Effector memory CD8-positive, alpha-beta T cell (primary cell): ENCODE measurements at regions not wholly inside any gene's neighbourhood (a gene's known extent, or its start where the extent isn't known, plus 50 kb on each side); places are given as distances from the start of the nearest gene placed in this dataset.

Experiments
- ATAC-seq: fragments of 150-1000 bp; cut with Tn5 transposase; replicated peaks from 2 replicates; pipeline ENCODE4 v1.10.0; 2021; ENCODE audit warnings: mild to moderate bottlenecking, moderate library complexity
- DNase-seq, 3 experiments: peaks; one replicate each; pipeline ENCODE4 v3.0.0; 2021
- H3K27ac Mint-ChIP-seq, 2 donors: one replicate each; pipeline ENCODE4 v1.8.0; 2022; ENCODE audit warnings: mild to moderate bottlenecking in 2 of 2, mixed read lengths in 2 of 2, moderate library complexity in 2 of 2
- H3K27me3 Mint-ChIP-seq, 2 donors: one replicate each; pipeline ENCODE4 v1.8.0; 2022; ENCODE audit warnings: mixed read lengths in 2 of 2
- H3K36me3 Mint-ChIP-seq: one replicate; pipeline ENCODE4 v1.8.0; 2022; ENCODE audit warnings: mild to moderate bottlenecking, moderate library complexity, mixed read lengths; ENCODE audit not compliant: insufficient read depth
- H3K4me1 Mint-ChIP-seq, 2 donors: one replicate each; pipeline ENCODE4 v1.8.0; 2022; ENCODE audit warnings: low read depth in 2 of 2, mixed read lengths in 2 of 2
- H3K4me3 Mint-ChIP-seq, 2 donors: one replicate each; pipeline ENCODE4 v1.8.0; 2022; ENCODE audit warnings: mild to moderate bottlenecking in 2 of 2, mixed read lengths in 2 of 2, moderate library complexity in 2 of 2
- H3K9me3 Mint-ChIP-seq, 2 donors: one replicate each; pipeline ENCODE4 v1.8.0; 2022; ENCODE audit warnings: mixed read lengths in 2 of 2

- no peak overlapping the region for H3K4me3 Mint-ChIP-seq
- no peak for DNase-seq
- H3K27me3 Mint-ChIP-seq: peaks cover 2 to 14% of the 10 kb centered on the region in 2 donors
- H3K4me1 Mint-ChIP-seq: no peaks in the 10 kb centered on the region
- ATAC-seq: no peak
- H3K36me3 Mint-ChIP-seq: peaks cover 2% of the 10 kb centered on the region
- H3K27ac Mint-ChIP-seq: no peak overlapping the region
- H3K9me3 Mint-ChIP-seq: peaks cover 0 to 8% of the 10 kb centered on the region in 2 donors
Observed at GRCh38 chr2:898319-898718, 52.3 kb upstream of the SNTG2 start.

- Mint-ChIP-seq H3K27ac (no peak overlapping the region), H3K36me3 (peaks cover 2% of the 10 kb centered on the region), H3K4me3 (no peak overlapping the region), H3K4me1 (no peaks in the 10 kb centered on the region), H3K9me3 (peaks cover 0 to 8% of the 10 kb centered on the region in 2 donors), H3K27me3 (peaks cover 7 to 20% of the 10 kb centered on the region in 2 donors)
- ATAC-seq (no peak), DNase-seq (no peak)
Observed at GRCh38 chr2:897091-897490, 53.6 kb upstream of the SNTG2 start.

- Mint-ChIP-seq H3K9me3 (peaks cover 0 to 8% of the 10 kb centered on the region in 2 donors), H3K36me3 (peaks cover 2% of the 10 kb centered on the region), H3K4me3 (no peak overlapping the region), H3K4me1 (no peaks in the 10 kb centered on the region), H3K27ac (no peak overlapping the region), H3K27me3 (peaks cover 23 to 47% of the 10 kb centered on the region in 2 donors)
- DNase-seq: no peak
- no peak for ATAC-seq
Observed at GRCh38 chr2:893311-893710, 57.3 kb upstream of the SNTG2 start.

- H3K4me3 Mint-ChIP-seq: no peak overlapping the region
- peaks cover 23 to 48% of the 10 kb centered on the region in 2 donors for H3K27me3 Mint-ChIP-seq
- ATAC-seq: no peak
- H3K4me1 Mint-ChIP-seq: no peaks in the 10 kb centered on the region
- H3K36me3 Mint-ChIP-seq: peaks cover 2% of the 10 kb centered on the region
- H3K9me3 Mint-ChIP-seq: peaks cover 0 to 8% of the 10 kb centered on the region in 2 donors
- no peak for DNase-seq
- H3K27ac Mint-ChIP-seq: no peak overlapping the region
Observed at GRCh38 chr2:892892-893291, 57.8 kb upstream of the SNTG2 start.

GRCh38 chr2:892401-892800, 58.2 kb upstream of the SNTG2 start:
- H3K9me3 Mint-ChIP-seq: peaks cover 0 to 6% of the 10 kb centered on the region in 2 donors
- DNase-seq (no peak), ATAC-seq (no peak)
- H3K4me1 Mint-ChIP-seq: no peaks in the 10 kb centered on the region
- peaks cover 6% of the 10 kb centered on the region for H3K36me3 Mint-ChIP-seq
- H3K27me3 Mint-ChIP-seq: peaks cover 23 to 52% of the 10 kb centered on the region in 2 donors
- H3K27ac Mint-ChIP-seq: no peak overlapping the region
- no peak overlapping the region for H3K4me3 Mint-ChIP-seq

GRCh38 chr2:891734-892133, 58.9 kb upstream of the SNTG2 start:
- Mint-ChIP-seq H3K9me3 (peaks cover 0 to 6% of the 10 kb centered on the region in 2 donors), H3K36me3 (peaks cover 6% of the 10 kb centered on the region), H3K27me3 (peaks cover 23 to 59% of the 10 kb centered on the region in 2 donors), H3K4me3 (no peak overlapping the region), H3K4me1 (no peaks in the 10 kb centered on the region), H3K27ac (no peak overlapping the region)
- ATAC-seq (no peak), DNase-seq (no peak)

- no peak for DNase-seq
- Mint-ChIP-seq H3K27ac (no peak overlapping the region), H3K4me1 (no peaks in the 10 kb centered on the region), H3K4me3 (no peak overlapping the region), H3K36me3 (peaks cover 6% of the 10 kb centered on the region), H3K9me3 (no peaks in the 10 kb centered on the region), H3K27me3 (peaks cover 23 to 69% of the 10 kb centered on the region in 2 donors)
- no peak for ATAC-seq
Observed at GRCh38 chr2:890791-891190, 59.9 kb upstream of the SNTG2 start.

- Mint-ChIP-seq H3K27me3 (peaks cover 23 to 74% of the 10 kb centered on the region in 2 donors), H3K4me1 (no peaks in the 10 kb centered on the region), H3K27ac (no peak overlapping the region)
Observed at GRCh38 chr2:890214-890613, 60.4 kb upstream of the SNTG2 start.

GRCh38 chr2:888906-889566, 61.6 kb upstream of the SNTG2 start:
- DNase-seq (no peak), ATAC-seq (no peak)
- H3K4me1 Mint-ChIP-seq: no peaks in the 10 kb centered on the region
- H3K27ac Mint-ChIP-seq: no peak overlapping the region
- no peaks in the 10 kb centered on the region for H3K9me3 Mint-ChIP-seq
- peaks cover 25 to 85% of the 10 kb centered on the region in 2 donors for H3K27me3 Mint-ChIP-seq
- H3K36me3 Mint-ChIP-seq: peaks cover 6% of the 10 kb centered on the region
- no peak overlapping the region for H3K4me3 Mint-ChIP-seq

More at GRCh38 chr2:890214-890613, 60.4 kb upstream of the SNTG2 start:
- DNase-seq (no peak), ATAC-seq (no peak)
- H3K4me3 Mint-ChIP-seq: no peak overlapping the region
- no peaks in the 10 kb centered on the region for H3K9me3 Mint-ChIP-seq
- H3K36me3 Mint-ChIP-seq: peaks cover 6% of the 10 kb centered on the region

GRCh38 chr2:888211-888801, 62.3 kb upstream of the SNTG2 start:
- no peak overlapping the region for H3K27ac Mint-ChIP-seq
- no peak for ATAC-seq
- H3K9me3 Mint-ChIP-seq: no peaks in the 10 kb centered on the region
- peaks cover 6% of the 10 kb centered on the region for H3K36me3 Mint-ChIP-seq
- no peaks in the 10 kb centered on the region for H3K4me1 Mint-ChIP-seq
- no peak for DNase-seq
- peaks cover 29 to 85% of the 10 kb centered on the region in 2 donors for H3K27me3 Mint-ChIP-seq
- no peak overlapping the region for H3K4me3 Mint-ChIP-seq

GRCh38 chr2:887639-888038, 63.0 kb upstream of the SNTG2 start:
- ATAC-seq: no peak
- peaks cover 25 to 85% of the 10 kb centered on the region in 2 donors for H3K27me3 Mint-ChIP-seq

GRCh38 chr2:886072-887022, 64.3 kb upstream of the SNTG2 start:
- Mint-ChIP-seq H3K36me3 (peaks cover 6% of the 10 kb centered on the region), H3K27me3 (peaks cover 19 to 87% of the 10 kb centered on the region in 2 donors), H3K27ac (no peak overlapping the region), H3K4me3 (no peak overlapping the region), H3K9me3 (no peaks in the 10 kb centered on the region), H3K4me1 (no peaks in the 10 kb centered on the region)
- ATAC-seq (no peak), DNase-seq (no peak)

More at GRCh38 chr2:887639-888038, 63.0 kb upstream of the SNTG2 start:
- no peak overlapping the region for H3K27ac Mint-ChIP-seq
- no peak overlapping the region for H3K4me3 Mint-ChIP-seq
- H3K9me3 Mint-ChIP-seq: no peaks in the 10 kb centered on the region
- no peak for DNase-seq
- no peaks in the 10 kb centered on the region for H3K4me1 Mint-ChIP-seq
- H3K36me3 Mint-ChIP-seq: peaks cover 6% of the 10 kb centered on the region

GRCh38 chr2:885230-886071, 65.2 kb upstream of the SNTG2 start:
- H3K4me3 Mint-ChIP-seq: no peak overlapping the region
- H3K9me3 Mint-ChIP-seq: no peaks in the 10 kb centered on the region
- H3K27me3 Mint-ChIP-seq: peaks cover 24 to 88% of the 10 kb centered on the region in 2 donors
- no peaks in the 10 kb centered on the region for H3K4me1 Mint-ChIP-seq
- H3K36me3 Mint-ChIP-seq: peaks cover 6% of the 10 kb centered on the region
- H3K27ac Mint-ChIP-seq: no peak overlapping the region
- no peak for DNase-seq
- no peak for ATAC-seq
